ENCODE measurements at regions not wholly inside any gene's neighbourhood (a gene's known extent, or its start where the extent isn't known, plus 50 kb on each side); places are given as distances from the start of the nearest gene placed in this dataset.
"Not testable (repeated sequence)": the region's sequence is repeated elsewhere in the genome, so short reads cannot be mapped to it uniquely, and the experiment has no call there.

- Mint-ChIP-seq H3K27me3 (ENCODE audit: insufficient read depth) (no peaks in the 10 kb centered on the region), H3K36me3 (ENCODE audit: low read depth) (no peaks in the 10 kb centered on the region), H3K4me1 (ENCODE audit: low read depth) (no peaks in the 10 kb centered on the region), H3K4me3 (no peak overlapping the region), H3K27ac (no peak overlapping the region), H3K9me3 (peaks cover 25% of the 10 kb centered on the region)
- TF ChIP-seq CTCF (IDR thresholded peaks at IDR 0.05), result no peak
- no peak for DNase-seq
Observed at GRCh38 chr5:84715686-84716085, 331.0 kb upstream of the EDIL3 start.

GRCh38 chr5:84715091-84715490 lies 330.4 kb upstream of the EDIL3 start:
- Mint-ChIP-seq H3K4me3 (no peak overlapping the region), H3K36me3 (ENCODE audit: low read depth) (no peaks in the 10 kb centered on the region), H3K27me3 (ENCODE audit: insufficient read depth) (no peaks in the 10 kb centered on the region), H3K9me3 (peaks cover 27% of the 10 kb centered on the region), H3K27ac (no peak overlapping the region), H3K4me1 (ENCODE audit: low read depth) (no peaks in the 10 kb centered on the region)
- no peak for DNase-seq
- TF ChIP-seq CTCF (IDR thresholded peaks at IDR 0.05), result no peak

GRCh38 chr5:84709075-84709474 lies 324.4 kb upstream of the EDIL3 start:
- no peaks in the 10 kb centered on the region for H3K36me3 Mint-ChIP-seq (ENCODE audit: low read depth)
- H3K27ac Mint-ChIP-seq, result no peak overlapping the region
- H3K4me1 Mint-ChIP-seq (ENCODE audit: low read depth), result no peaks in the 10 kb centered on the region
- H3K27me3 Mint-ChIP-seq (ENCODE audit: insufficient read depth), result no peaks in the 10 kb centered on the region; the same call in 1 of the 2 replicates
- H3K9me3 Mint-ChIP-seq, result peaks cover 22% of the 10 kb centered on the region
- no peak overlapping the region for H3K4me3 Mint-ChIP-seq
- TF ChIP-seq CTCF (IDR thresholded peaks at IDR 0.05), result no peak
- no peak for DNase-seq

- H3K36me3 Mint-ChIP-seq (ENCODE audit: low read depth), result no peaks in the 10 kb centered on the region
- no peak for TF ChIP-seq CTCF (IDR thresholded peaks at IDR 0.05)
- H3K9me3 Mint-ChIP-seq, result peaks cover 21% of the 10 kb centered on the region
- no peak for DNase-seq
- H3K4me1 Mint-ChIP-seq (ENCODE audit: low read depth), result no peaks in the 10 kb centered on the region
- H3K27me3 Mint-ChIP-seq (ENCODE audit: insufficient read depth), result no peaks in the 10 kb centered on the region; the same call in 1 of the 2 replicates
- no peak overlapping the region for H3K4me3 Mint-ChIP-seq
- H3K27ac Mint-ChIP-seq, result no peak overlapping the region
Observed at GRCh38 chr5:84706678-84707641, 322.3 kb upstream of the EDIL3 start.

DNA sequence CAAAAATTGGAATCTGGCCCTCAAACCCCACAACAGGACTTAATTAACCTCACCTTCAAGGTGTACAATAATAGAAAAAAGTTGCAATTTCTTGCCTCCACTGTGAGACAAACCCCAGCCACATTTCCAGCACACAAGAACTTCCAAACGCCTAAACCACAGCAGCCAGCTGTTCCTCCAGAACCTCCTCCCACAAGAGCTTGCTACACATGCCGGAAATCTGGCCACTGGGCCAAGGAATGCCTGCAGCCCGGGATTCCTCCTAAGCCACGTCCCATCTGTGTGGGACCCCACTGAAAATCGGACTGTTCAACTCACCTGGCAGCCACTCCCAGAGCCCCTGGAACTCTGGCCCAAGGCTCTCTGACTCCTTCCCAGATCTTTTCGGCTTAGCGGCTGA lies 315.9 kb upstream of the EDIL3 start:
- not testable (repeated sequence) for H3K4me1 Mint-ChIP-seq (ENCODE audit: low read depth); H3K27me3 Mint-ChIP-seq (ENCODE audit: insufficient read depth); H3K36me3 Mint-ChIP-seq (ENCODE audit: low read depth); H3K27ac Mint-ChIP-seq; DNase-seq; H3K4me3 Mint-ChIP-seq
- peaks cover 33% of the 10 kb centered on the region for H3K9me3 Mint-ChIP-seq

DNA sequence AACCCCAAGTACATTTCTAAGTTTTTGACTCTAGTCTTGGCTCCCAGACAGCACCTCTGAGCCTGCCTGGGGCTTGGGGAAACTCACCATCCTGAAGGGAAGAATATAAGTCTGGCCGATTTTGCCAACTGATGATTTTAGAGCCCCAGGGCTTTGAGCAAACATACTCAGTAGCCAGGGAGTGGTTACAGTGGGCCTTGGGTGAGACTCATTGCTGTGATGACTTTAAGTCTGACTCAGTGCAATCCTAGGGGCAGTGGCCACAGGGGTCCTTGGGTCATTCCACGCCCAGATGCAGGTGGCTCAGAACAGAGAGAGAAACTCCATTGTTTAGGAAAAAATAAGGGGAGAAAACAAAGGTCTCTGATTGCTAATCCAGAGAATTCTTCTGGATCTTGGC lies 312.0 kb upstream of the EDIL3 start:
- H3K9me3 Mint-ChIP-seq, result peaks cover 35% of the 10 kb centered on the region
- no peak for DNase-seq
- no peaks in the 10 kb centered on the region for H3K36me3 Mint-ChIP-seq (ENCODE audit: low read depth)

More for the DNA sequence above, 312.0 kb upstream of the EDIL3 start:
- peaks cover 2% of the 10 kb centered on the region; the same call in 1 of the 2 replicates for H3K27me3 Mint-ChIP-seq (ENCODE audit: insufficient read depth)
- H3K4me3 Mint-ChIP-seq, result no peak overlapping the region
- no peak overlapping the region for H3K27ac Mint-ChIP-seq
- no peaks in the 10 kb centered on the region for H3K4me1 Mint-ChIP-seq (ENCODE audit: low read depth)
- no peak for TF ChIP-seq CTCF (IDR thresholded peaks at IDR 0.05)
